Femur (tissue), 1 donor: ENCODE measurements at regions not wholly inside any gene's neighbourhood (a gene's known extent, or its start where the extent isn't known, plus 50 kb on each side); places are given as distances from the start of the nearest gene placed in this dataset.

Experiments
- DNase-seq: peaks from one replicate; pipeline ENCODE4 v3.0.0-alpha.2; 2017

GRCh38 chr2:150609831-150610582 is 122.5 kb upstream of the RND3 start:
- no peak for DNase-seq

- no peak for DNase-seq
Measured at GRCh38 chr2:150608341-150608740, 120.9 kb upstream of the RND3 start.

GRCh38 chr2:150607390-150607811 is 119.9 kb upstream of the RND3 start:
- no peak for DNase-seq

- no peak for DNase-seq
Measured at GRCh38 chr2:150606380-150607060, 119.1 kb upstream of the RND3 start.

GRCh38 chr2:150605664-150606063 is 118.2 kb upstream of the RND3 start:
- no peak for DNase-seq

GRCh38 chr2:150601280-150602038 is 114.0 kb upstream of the RND3 start:
- no peak for DNase-seq

GRCh38 chr2:150599889-150600288 is 112.4 kb upstream of the RND3 start:
- no peak for DNase-seq

DNA sequence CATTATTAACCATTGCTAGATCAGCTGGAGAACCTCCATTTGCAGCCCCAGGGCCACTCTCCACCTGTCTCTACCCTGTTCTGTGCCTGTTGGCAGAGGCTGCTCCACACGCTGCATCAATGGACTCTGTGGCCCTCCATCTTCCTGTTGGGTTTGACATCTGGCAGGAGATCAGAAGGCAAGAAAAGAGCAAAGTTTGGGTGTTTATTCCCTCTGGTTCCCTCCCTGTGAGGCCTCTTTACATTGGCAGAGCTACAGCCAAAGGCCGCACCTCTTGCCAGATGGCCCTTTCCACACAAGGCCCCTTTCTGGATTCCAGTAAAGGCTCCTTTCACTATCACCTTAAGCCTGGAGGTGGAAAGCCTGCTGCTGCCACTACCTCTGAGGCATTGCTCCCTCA is 110.9 kb upstream of the RND3 start:
- no peak for DNase-seq

DNA sequence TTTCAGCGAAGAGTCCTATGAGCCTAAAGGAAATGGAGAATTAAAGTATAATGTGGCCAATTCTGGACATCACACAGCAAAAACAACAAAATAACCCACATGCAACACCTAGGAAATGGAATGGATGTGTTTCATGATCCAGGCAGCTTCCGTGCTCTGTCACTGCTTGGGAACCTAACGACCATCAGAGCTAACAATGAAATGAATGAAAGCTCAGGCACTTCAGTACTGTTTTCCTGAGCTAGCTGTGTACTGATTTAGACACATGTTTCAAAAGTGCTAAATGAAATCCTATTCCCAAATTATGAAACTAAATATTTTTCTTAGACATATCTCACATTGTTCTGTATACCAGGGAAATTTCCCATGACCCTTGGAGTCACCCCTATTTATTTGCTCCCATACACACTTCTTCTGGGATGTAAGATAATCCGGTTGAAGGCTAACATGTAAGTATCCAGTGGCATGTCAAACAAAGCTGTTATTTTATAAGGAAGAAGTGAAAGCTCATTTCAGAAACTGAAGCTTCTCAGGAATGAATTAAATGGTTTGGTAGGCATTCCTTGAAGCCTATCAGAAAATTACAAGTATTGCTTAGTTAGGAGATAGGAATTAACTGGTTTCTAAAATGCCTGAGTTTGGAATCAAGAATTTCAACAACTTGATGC is 108.5 kb upstream of the RND3 start:
- DNase-seq: no peak

DNA sequence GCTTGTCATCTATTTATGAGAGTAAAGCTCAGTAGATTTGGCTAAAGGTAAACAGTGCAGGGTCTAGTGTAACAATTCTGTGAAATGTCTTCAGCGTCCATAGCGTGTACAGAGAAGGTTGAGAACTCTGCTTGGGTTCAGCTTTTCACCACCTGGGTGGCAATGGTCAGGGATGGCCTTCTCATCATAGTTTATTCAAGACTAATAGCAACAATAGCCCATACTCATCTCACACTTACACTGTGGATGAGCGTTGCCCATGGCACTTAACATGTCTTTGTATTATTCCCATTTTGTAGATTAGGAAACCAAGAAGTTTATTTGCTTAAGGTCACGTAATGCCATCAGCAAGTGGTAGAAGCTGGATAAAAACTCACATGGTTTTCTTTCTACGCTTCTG is 106.8 kb upstream of the RND3 start:
- no peak for DNase-seq

DNA sequence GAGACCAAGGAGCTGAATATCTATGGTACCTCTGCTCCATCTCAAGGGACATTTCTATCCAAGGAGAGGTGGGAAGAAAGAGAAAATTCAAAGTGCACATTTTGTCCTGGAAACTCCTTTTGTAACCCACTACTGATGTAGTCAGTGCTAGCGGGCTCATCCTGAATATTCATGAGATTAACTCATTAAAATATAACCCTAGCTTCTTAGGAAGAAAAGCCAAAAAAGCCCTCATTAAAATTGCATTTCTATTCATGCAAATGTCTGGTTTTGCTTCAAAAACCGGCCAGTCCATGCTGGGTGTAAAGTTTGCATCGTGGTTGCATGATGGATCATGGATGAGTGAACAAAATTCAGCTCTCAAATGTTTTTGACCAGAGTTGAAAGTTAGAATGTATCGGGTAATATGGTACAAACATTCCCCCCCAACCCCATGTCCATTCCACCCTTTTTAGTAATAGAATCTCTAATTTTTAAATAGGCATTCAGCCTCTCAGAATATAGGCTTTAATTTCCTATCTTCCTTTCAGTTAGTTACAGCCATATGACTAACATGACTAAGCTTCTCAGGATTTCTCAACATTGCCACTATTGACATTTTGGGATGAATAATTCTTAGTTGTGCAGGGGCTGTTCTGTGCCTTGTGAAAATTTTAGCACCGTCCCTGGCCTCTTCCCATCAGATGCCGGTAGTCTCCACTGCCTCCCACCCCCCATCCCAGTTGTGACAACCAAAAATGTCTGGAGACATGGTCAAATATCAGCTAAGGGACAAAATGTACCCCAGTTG is 104.2 kb upstream of the RND3 start:
- DNase-seq: no peak

GRCh38 chr2:150589681-150590080 is 102.2 kb upstream of the RND3 start:
- DNase-seq: no peak

- DNase-seq: no peak
Measured at GRCh38 chr2:150588506-150588870, 101.0 kb upstream of the RND3 start.

DNA sequence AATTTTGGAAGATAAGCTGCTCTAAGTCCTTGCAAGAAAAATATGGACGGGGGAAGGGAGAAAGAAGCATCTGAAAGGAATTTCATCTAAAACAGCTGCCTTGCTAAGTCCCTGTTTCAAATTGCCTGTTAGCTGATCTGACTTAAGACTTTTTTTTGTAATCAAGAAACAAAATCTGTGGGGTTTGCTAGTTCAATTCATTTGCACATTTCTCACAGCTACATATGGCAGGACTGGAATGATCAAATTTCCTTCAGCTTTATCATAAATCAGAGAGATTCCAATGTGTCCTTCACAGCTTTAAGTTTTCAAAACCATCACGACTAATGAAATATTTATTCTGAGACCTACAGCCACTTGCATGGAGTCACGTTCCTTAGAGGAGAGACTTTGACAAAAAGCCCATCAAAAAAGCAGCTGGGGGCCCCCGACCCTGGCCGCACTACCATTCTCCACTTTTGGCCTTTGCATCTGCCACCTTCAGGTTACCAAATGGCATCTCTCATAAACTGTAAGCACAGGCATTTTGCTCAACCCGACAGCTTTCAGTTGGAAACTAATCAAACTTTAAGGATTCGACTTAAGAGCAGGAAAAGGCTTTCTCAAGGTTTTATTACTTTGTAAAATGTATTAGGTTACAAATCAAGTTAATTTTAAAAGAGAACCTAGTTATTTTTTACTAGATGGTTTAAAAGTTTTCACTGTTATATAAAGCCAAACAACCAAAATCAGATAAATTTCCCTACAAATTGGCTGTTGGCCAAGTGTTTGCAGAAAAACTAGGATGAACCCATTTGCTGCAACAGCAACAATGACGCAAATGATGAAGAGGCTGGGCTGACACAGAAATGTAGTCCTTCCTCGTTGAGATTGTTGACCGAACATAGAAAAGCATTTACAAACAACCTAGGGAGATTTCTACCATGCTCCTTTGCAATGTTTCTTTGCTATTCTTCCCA is 100.4 kb upstream of the RND3 start:
- no peak for DNase-seq

DNA sequence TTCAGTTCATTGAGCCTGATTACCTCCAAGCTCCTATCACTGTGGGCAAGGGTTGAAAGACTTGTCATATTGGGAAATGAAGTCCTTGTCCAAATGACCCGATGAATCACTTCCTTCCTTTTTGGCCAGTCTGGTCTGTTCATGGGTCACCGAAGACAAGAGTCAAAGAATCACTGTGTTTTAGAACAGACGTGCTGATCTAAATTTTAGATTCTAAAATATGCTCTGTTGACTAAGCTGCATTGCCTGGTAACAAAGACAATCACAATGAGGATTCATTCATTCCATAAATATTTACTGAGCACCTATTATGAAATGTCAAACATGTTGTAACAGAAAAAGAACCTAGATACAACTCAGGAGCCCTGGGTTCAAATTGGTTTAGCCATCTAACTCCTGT is 99.4 kb upstream of the RND3 start:
- DNase-seq: no peak

- no peak for DNase-seq
Measured at GRCh38 chr2:150585221-150585971, 97.9 kb upstream of the RND3 start.

DNA sequence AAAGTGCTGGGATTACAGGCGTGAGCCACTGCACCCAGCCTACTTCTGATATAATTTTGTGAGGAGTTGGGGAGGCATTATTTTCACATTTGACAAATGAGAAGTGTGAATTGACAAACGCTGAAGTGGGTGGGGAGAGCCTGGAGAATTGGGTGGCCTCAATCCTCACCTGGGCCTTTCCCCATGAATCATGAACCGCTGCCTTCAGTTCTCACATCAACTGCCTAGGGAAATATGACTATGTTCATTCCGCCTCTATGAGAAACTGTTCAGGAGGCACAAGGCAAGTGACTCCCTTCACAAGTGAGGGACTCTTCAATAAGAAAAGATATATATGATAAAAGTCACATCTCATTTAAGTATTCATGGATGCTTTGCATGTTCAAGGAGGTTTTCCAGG is 96.6 kb upstream of the RND3 start:
- no peak for DNase-seq

GRCh38 chr2:150581717-150582472 is 94.4 kb upstream of the RND3 start:
- no peak for DNase-seq

DNA sequence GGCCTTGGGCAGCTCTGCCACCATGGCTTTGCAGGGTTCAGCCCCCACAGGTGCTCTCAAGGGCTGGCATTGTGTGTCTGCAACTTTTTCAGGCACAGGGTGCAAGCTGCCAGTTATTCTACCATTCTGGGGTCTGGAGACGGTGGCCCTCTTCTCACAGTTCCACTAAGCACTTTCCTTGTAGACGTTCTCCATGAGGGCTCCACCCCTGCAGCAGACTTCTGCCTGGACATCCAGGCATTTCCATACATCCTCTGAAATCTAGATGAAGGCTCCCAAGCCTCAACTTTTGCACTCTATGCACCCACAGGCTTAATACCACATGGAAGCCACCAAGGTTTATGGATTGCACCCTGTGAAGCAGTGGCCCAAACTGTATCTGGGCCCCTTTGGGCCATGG is 91.0 kb upstream of the RND3 start:
- DNase-seq: no peak

GRCh38 chr2:150575861-150576260 is 88.4 kb upstream of the RND3 start:
- no peak for DNase-seq
